ENCODE measurements at regions not wholly inside any gene's neighbourhood (a gene's known extent, or its start where the extent isn't known, plus 50 kb on each side); places are given as distances from the start of the nearest gene placed in this dataset.

- Histone ChIP-seq H3K4me3 (ENCODE audit: low read depth, low read length) (no peak overlapping the region), H3K36me3 (ENCODE audit: control insufficient read depth, insufficient read depth, low read length) (no peaks in the 10 kb centered on the region), H3K27me3 (ENCODE audit: control insufficient read depth, insufficient read depth, low read length) (no peaks in the 10 kb centered on the region)
- TF ChIP-seq CTCF (IDR thresholded peaks at IDR 0.05; ENCODE audit: insufficient read depth, low read length, severe bottlenecking), result no peak
- FAIRE-seq, result no peak
- DNase-seq (ENCODE audit: low read depth), result no peak
These were observed 83.6 kb downstream of the MPP7 start for GRCh38 chr10:28219251-28219650.

- H3K27me3 ChIP-seq (ENCODE audit: control insufficient read depth, insufficient read depth, low read length), result no peaks in the 10 kb centered on the region
- peak; percentile 48 for DNase-seq (ENCODE audit: low read depth)
- TF ChIP-seq CTCF (IDR thresholded peaks at IDR 0.05; ENCODE audit: insufficient read depth, low read length, severe bottlenecking), result no peak
- H3K36me3 ChIP-seq (ENCODE audit: control insufficient read depth, insufficient read depth, low read length), result no peaks in the 10 kb centered on the region
- FAIRE-seq, result no peak
- no peak overlapping the region for H3K4me3 ChIP-seq (ENCODE audit: low read depth, low read length)
These were observed 85.0 kb downstream of the MPP7 start for GRCh38 chr10:28217848-28218247.

- no peaks in the 10 kb centered on the region for H3K36me3 ChIP-seq (ENCODE audit: control insufficient read depth, insufficient read depth, low read length)
- FAIRE-seq (no peak), DNase-seq (ENCODE audit: low read depth) (no peak)
- no peak for TF ChIP-seq CTCF (IDR thresholded peaks at IDR 0.05; ENCODE audit: insufficient read depth, low read length, severe bottlenecking)
- no peak overlapping the region for H3K4me3 ChIP-seq (ENCODE audit: low read depth, low read length)
- H3K27me3 ChIP-seq (ENCODE audit: control insufficient read depth, insufficient read depth, low read length), result no peaks in the 10 kb centered on the region
These were observed 86.9 kb downstream of the MPP7 start for GRCh38 chr10:28215930-28216329.

GRCh38 chr10:28214219-28214618 lies 88.6 kb downstream of the MPP7 start:
- Histone ChIP-seq H3K27me3 (ENCODE audit: control insufficient read depth, insufficient read depth, low read length) (no peaks in the 10 kb centered on the region), H3K36me3 (ENCODE audit: control insufficient read depth, insufficient read depth, low read length) (no peaks in the 10 kb centered on the region), H3K4me3 (ENCODE audit: low read depth, low read length) (no peak overlapping the region)
- FAIRE-seq (no peak), DNase-seq (ENCODE audit: low read depth) (peak; percentile 32)
- no peak for TF ChIP-seq CTCF (IDR thresholded peaks at IDR 0.05; ENCODE audit: insufficient read depth, low read length, severe bottlenecking)

GRCh38 chr10:28211759-28212158 lies 91.1 kb downstream of the MPP7 start:
- no peak for TF ChIP-seq CTCF (IDR thresholded peaks at IDR 0.05; ENCODE audit: insufficient read depth, low read length, severe bottlenecking)
- DNase-seq (ENCODE audit: low read depth) (no peak), FAIRE-seq (no peak)
- Histone ChIP-seq H3K27me3 (ENCODE audit: control insufficient read depth, insufficient read depth, low read length) (no peaks in the 10 kb centered on the region), H3K36me3 (ENCODE audit: control insufficient read depth, insufficient read depth, low read length) (no peaks in the 10 kb centered on the region), H3K4me3 (ENCODE audit: low read depth, low read length) (no peak overlapping the region)

- Histone ChIP-seq H3K4me3 (ENCODE audit: low read depth, low read length) (no peak overlapping the region), H3K36me3 (ENCODE audit: control insufficient read depth, insufficient read depth, low read length) (no peaks in the 10 kb centered on the region), H3K27me3 (ENCODE audit: control insufficient read depth, insufficient read depth, low read length) (no peaks in the 10 kb centered on the region)
- DNase-seq (ENCODE audit: low read depth) (no peak), FAIRE-seq (no peak)
- no peak for TF ChIP-seq CTCF (IDR thresholded peaks at IDR 0.05; ENCODE audit: insufficient read depth, low read length, severe bottlenecking)
These were observed 95.1 kb downstream of the MPP7 start for GRCh38 chr10:28207799-28208198.

Data from bronchial epithelial cell (primary cell).